Spleen (tissue), 7 donors: ENCODE measurements at regions not wholly inside any gene's neighbourhood (a gene's known extent, or its start where the extent isn't known, plus 50 kb on each side); places are given as distances from the start of the nearest gene placed in this dataset.

Source experiments
- CTCF ChIP-seq, 11 experiments: fragments of 200-600 bp in 7 of 11; fragments of 450-650 bp in 4 of 11; sonication (generic) in 4 of 11; IDR thresholded peaks in 8 of 11; conservative IDR thresholded peaks in 3 of 11; 1 replicate in 7 of 11; 2 replicates in 4 of 11; pipeline versions ENCODE4 v1.4.0 to v1.8.0; 2016 to 2021; ENCODE audit warnings: antibody characterized with exemption in 11 of 11, inconsistent platforms in 4 of 11, mild to moderate bottlenecking in 1 of 11
- POLR2A ChIP-seq, 3 donors: fragments of 450-650 bp; IDR thresholded peaks; one replicate each; pipeline ENCODE4 v1.5.1; 2017; ENCODE audit warnings: antibody characterized with exemption in 3 of 3, mild to moderate bottlenecking in 1 of 3
- POLR2AphosphoS5 ChIP-seq, 3 donors: sonication (generic); formaldehyde crosslinking; IDR thresholded peaks; one replicate each; pipeline ENCODE4 v1.5.1; 2017; ENCODE audit warnings: antibody characterized with exemption in 3 of 3
- donor health status: DM: no; HTN: no; CAD: no; lungs with moderate emphysema.
- donor health status: DM: no; HTN: no; CAD: no.
- donor health status: DM: no; HTN: no; CAD: no.

DNA sequence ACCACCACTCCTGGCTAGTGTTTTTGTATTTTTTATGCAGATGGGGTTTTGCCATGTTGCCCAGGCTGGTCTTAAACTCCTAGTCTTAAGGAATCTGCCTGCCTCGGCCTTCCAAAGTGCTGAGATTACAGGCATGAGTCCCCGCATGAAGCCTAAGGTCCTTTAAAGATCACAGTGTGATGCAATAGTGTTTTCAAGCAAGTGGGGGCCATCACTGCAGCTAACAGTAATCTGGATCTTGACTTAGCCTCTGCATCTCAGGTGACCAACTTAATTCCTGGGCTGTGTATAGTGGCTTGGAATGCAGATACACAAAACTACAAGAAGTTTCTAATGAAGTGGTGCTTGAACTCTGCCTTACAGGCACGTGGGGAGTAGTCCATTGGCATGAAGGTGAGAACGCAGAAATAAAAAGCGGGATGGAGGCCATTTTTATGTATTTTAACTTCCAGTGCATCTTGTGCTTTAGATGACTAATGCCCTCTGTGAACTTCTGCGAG lies 334.4 kb upstream of the SPRED2 start:
- TF ChIP-seq CTCF (IDR thresholded peaks at IDR 0.05 in 8 of 11, conservative IDR thresholded peaks at IDR 0.05 in 3 of 11) = no peak
- TF ChIP-seq POLR2A (IDR thresholded peaks at IDR 0.05) = no peak
- TF ChIP-seq POLR2AphosphoS5 (IDR thresholded peaks at IDR 0.05) = no peak
